ENCODE measurements at regions not wholly inside any gene's neighbourhood (a gene's known extent, or its start where the extent isn't known, plus 50 kb on each side); places are given as distances from the start of the nearest gene placed in this dataset.
"Not testable (repeated sequence)": the region's sequence is repeated elsewhere in the genome, so short reads cannot be mapped to it uniquely, and the experiment has no call there.

DNA sequence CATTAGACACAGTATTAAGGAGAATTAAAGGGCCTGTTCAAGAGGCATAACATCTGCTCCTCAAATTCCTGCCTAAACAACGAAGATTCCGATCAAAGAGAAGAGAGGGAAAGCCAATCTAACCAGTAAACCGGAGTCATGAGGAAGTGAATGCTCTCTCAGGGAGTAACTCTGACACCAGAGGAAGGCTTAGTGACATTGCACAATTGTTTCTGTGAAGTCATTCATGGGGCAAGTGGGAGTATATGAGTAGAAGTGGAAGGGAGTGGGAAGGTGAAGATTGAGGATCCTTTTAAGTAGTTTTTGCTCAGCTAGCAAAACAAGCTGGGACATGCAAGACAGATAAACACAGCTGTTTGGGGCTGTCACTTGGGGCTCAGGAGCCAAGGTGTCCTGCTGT, 136.4 kb upstream of the FAM174A start:
- DNase-seq (ENCODE audit: insufficient read length, low spot score); FAIRE-seq: not testable (repeated sequence)

DNA sequence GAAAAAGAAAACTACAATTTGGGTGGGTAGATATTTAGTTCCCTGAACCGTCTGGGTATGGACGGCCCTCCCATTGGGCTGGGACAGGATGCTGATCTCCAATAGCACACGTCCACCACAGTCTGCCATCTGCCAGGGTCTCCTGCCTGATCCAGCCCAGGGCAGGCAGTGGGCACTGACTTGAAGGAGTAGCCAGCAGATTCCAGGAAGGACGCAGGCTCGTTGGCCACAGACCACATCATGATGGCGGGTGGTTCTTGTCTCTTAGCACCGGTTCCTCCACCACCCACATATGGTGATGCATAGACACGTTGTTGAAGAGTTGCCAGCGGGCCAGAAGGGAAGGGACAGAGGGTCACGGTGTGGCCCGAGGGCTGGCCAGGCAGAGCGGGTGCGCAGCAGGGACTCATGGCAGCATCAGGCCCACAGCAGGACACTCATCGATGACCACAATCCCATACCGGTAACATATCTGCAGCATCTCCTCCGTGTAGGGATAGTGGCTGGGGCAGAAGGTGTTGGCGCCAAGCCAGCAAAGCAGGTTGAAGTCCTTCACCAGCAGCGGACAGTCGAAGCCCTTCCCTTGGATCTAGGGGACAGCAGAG, 155.8 kb upstream of the FAM174A start:
- not testable (repeated sequence) for FAIRE-seq

GRCh38 chr5:100364757-100365478, 170.3 kb upstream of the FAM174A start:
- not testable (repeated sequence) for FAIRE-seq; DNase-seq (ENCODE audit: insufficient read length, low spot score)

More for the DNA sequence above, 155.8 kb upstream of the FAM174A start:
- not testable (repeated sequence) for DNase-seq (ENCODE audit: insufficient read length, low spot score)

DNA sequence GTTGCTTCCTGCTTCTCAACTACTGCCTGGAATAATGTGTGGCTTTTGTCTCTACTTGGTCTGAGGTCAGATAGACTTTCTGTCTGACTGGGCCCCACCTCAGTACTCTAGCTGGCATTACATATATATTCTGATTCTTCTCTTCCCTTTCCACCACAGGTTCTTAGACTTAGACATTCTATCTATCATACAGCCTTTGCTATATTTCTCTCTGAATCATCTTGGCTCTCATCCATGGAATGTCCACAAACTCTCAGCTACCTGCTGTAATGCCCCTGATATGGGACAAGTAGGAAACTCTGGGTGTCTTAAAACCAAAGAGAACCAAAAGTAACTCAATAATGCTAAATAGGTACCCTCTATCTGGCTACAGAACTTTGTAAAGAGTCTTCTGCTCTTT, 170.8 kb upstream of the FAM174A start:
- FAIRE-seq; DNase-seq (ENCODE audit: insufficient read length, low spot score): not testable (repeated sequence)

DNA sequence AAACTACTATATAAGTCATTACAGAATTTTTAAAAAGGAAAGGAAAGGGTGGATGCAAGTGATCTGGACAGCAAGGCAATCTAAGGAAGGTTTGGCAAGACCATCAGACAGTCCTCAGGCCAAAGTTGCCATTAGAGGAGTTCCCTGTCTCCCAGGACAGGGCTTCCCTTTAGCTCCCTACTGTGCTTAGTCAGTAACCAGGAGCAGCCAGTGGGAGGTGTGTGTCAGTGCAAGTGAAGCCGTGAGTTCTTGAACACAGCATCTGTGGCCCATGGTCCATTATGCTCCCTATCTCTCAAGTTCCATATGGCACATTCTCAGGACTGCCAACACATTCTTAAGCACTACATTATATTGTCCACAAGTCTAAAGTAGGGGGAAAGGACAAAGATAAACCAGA, 175.2 kb upstream of the FAM174A start:
- not testable (repeated sequence) for FAIRE-seq; DNase-seq (ENCODE audit: insufficient read length, low spot score)

DNA sequence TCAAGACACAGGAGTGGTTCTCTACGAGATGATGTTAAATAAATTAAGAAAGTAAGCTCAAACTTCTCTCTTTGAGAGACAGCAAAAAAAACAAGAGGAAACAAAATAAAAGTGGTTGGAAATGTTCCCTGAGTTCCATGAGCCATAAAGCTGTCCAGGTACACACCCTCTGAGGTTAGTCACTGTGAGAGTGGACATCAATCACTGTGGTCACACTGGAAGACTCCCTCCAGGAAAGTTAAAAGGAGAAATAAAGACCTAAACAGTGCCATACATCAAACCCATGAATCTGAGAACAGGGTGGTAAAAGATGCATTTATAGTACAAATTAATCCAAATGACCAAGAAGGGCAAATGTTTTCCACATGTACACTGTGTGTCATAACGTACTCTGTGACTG, 188.9 kb upstream of the FAM174A start:
- DNase-seq (ENCODE audit: insufficient read length, low spot score); FAIRE-seq: not testable (repeated sequence)

GRCh38 chr5:100341485-100341884, 193.7 kb upstream of the FAM174A start:
- not testable (repeated sequence) for DNase-seq (ENCODE audit: insufficient read length, low spot score)
- FAIRE-seq, result peak; percentile 64

GRCh38 chr5:100322483-100322882, 212.7 kb upstream of the FAM174A start:
- no peak for FAIRE-seq
- no peak for DNase-seq (ENCODE audit: insufficient read length, low spot score)

DNA sequence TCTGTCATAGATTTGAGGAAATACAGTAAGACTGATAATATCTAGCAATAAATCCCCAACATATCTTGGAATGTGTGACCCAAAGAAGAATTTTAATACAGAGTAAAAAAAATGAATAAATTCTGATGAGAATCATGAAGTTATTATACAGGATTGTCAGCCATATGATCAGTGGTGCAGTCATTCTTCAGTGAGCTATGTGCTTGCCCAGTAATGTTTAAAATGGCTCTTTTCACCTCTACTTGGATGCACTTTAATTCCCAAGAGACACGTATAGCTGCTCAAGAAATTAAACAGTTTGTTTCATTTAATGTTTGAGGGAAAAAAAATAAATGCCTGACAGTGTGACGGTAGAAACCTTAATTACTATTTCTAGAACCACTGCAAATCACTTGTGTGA, 215.3 kb upstream of the FAM174A start:
- FAIRE-seq, result no peak

DNA sequence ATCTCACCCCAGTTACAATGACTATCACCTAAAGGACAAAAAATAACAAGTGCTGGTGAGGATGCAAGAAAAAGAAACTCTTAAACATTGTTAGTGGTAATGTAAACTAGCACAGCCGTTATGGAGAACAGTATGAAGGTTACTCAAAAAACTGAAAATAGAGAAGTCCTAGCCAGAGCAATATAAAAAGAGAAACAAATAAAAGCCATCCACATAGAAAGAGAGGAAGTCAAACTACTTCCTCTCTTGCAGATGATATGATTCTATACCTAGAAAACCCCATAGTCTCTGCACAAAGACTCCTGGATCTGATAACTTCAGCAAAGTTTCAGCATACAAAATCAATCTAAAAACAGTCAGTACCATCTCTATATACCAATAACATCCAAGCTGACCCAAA, 221.5 kb upstream of the FAM174A start:
- DNase-seq (ENCODE audit: insufficient read length, low spot score) (no peak), FAIRE-seq (no peak)

More for the DNA sequence above, 215.3 kb upstream of the FAM174A start:
- DNase-seq (ENCODE audit: insufficient read length, low spot score), result no peak

DNA sequence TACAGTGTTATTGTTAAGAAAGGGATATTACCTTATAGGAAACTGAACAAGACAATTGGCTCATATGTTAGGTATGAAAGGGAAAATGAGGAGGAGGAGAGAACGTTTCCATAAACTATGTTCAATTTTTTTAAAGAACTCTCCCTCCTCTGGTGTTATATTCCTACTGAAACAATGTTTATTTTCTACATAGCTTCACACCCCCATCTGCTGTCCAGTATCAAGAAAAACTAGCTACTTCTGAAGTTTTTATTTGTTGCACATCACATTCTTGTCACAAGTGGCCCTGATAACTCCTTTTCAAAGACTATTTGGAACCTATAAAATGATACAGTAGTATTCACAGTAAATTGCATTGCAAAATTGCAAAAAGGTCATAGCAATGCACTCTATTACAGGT, 223.4 kb upstream of the FAM174A start:
- no peak for DNase-seq (ENCODE audit: insufficient read length, low spot score)
- FAIRE-seq, result no peak

DNA sequence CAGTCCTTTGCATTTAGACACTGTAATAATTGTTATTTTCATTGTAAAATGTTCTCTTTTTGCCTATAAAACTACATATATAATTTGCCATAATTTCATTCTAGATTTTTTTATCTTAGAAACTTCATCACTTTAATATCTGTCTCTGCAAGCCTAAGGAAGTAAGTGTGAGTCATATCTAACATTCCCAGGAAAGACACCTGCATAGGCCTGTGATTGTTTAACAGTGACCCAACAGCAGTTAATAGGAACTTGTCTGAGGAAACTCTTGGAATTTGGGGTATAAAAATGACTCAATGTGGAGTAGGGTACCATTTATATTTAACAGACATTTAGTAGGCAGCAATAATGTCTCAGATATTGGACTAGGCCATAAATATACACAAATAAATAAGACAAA, 229.2 kb upstream of the FAM174A start:
- no peak for DNase-seq (ENCODE audit: insufficient read length, low spot score)
- no peak for FAIRE-seq

DNA sequence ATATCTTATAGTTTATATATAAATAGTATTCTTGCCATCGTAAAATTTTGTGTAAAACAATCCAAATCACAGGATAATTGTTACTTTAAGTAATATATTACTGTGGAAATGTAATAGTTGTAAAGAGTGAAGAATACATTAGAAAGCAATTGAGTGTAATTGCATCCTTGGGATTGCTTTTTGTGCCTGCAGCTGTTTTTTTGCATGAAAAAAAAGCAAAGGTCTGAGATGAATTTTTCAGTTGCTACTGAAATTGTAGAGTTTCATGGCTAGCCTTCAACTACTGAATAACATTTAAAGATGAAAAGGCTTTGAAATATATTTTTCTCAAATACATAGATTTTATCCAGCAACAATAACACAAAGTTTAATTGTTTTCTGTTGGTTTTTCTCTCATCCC, 232.0 kb upstream of the FAM174A start:
- DNase-seq (ENCODE audit: insufficient read length, low spot score), result no peak
- no peak for FAIRE-seq

GRCh38 chr5:100299261-100299660, 235.9 kb upstream of the FAM174A start:
- DNase-seq (ENCODE audit: insufficient read length, low spot score) (no peak), FAIRE-seq (no peak)

GRCh38 chr5:100276071-100276470, 259.1 kb upstream of the FAM174A start:
- DNase-seq (ENCODE audit: insufficient read length, low spot score) (no peak), FAIRE-seq (no peak)

DNA sequence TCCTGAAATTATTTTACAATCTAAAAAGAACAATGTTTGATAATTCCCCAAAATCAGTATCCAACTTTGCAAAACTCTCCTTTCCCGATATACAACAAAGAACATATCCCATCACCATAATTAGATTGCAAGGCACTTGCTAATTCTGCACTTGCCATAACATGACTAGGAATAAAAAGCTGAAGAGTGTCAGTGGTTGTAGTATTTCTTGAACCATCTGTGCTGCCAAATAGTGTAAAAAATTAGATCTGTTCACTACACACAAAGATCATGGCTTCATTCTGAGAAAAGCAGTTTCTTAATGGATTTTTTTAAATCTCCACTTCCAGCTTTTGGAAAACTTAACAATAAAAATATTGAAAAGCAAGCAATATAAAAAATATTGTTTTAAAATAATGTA, 259.5 kb upstream of the FAM174A start:
- DNase-seq (ENCODE audit: insufficient read length, low spot score) (no peak), FAIRE-seq (no peak)

DNA sequence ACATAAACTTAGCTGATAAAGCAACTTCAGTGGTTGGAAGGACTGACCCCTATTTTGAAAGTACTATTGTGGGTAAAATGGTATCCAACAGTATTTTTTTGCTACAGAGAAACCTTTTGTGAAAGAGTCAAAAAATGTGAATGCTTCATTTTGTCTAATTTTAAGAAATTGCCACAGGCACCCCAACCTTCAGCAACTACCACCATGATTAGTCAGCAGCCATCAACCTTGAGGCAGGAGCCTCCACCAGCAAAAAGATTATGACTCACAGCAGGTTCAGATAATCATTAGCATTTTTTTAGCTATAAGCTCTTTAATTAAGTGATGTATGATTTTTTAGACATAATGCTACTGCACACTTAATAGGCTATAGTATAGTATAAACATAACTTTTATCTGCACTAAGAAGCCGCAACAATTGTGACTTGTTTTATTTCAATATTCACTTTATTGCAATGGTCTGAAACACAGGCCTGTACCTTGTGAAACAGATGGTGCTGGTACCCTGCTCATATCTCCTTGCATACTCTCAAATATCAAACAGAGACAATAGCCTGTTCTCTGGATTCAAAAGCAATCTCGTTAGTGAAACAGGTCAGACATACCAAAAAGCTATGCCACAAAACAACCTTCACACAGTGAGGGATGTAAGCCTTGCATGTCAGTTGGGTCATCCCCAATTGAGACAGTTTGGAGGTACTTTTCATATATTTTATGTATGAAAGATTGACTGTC, 261.2 kb upstream of the FAM174A start:
- FAIRE-seq, result no peak

GRCh38 chr5:100270023-100270771, 265.0 kb upstream of the FAM174A start:
- DNase-seq (ENCODE audit: insufficient read length, low spot score) (no peak), FAIRE-seq (no peak)

More for the DNA sequence above, 261.2 kb upstream of the FAM174A start:
- DNase-seq (ENCODE audit: insufficient read length, low spot score), result no peak

- DNase-seq (ENCODE audit: insufficient read length, low spot score) (no peak), FAIRE-seq (no peak)
These were observed 274.2 kb upstream of the FAM174A start for GRCh38 chr5:100260968-100261367.

- DNase-seq (ENCODE audit: insufficient read length, low spot score) (no peak), FAIRE-seq (no peak)
These were observed 282.2 kb upstream of the FAM174A start for GRCh38 chr5:100252944-100253343.

DNA sequence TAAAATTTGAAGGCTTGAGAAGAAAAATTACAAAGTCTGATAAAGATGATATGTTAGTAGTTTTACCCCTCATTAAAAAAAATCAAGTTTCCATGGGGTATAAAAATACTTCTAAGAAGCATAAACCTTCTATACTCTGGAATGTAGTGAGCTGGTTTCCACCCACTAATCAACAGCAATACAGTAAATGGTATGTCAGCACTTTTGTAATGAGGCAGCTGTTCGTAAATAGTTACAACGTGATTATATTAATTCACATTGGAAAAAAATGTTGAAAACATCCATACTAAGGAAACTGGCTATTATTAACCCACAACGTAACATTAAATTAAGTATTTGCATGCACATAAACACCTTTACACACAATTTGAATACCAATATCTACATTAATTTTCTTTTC, 283.1 kb upstream of the FAM174A start:
- DNase-seq (ENCODE audit: insufficient read length, low spot score) (no peak), FAIRE-seq (no peak)
